ENCODE measurements at regions not wholly inside any gene's neighbourhood (a gene's known extent, or its start where the extent isn't known, plus 50 kb on each side); places are given as distances from the start of the nearest gene placed in this dataset.

GRCh38 chr10:31683682-31684081, 244.9 kb downstream of the ARHGAP12 start:
- intact Hi-C loops (cut with DNase I): no loop called here
- no peak overlapping the region for H3K9ac ChIP-seq (ENCODE audit: low read length in 3 of 3)
- no peaks in the 10 kb centered on the region for H3K27me3 ChIP-seq (ENCODE audit: control insufficient read depth, insufficient read depth, low read length)
- no peak overlapping the region for H3K27ac ChIP-seq (ENCODE audit: low read depth in 2 of 2, low read length in 2 of 2)
- H3K4me3 ChIP-seq (ENCODE audit: low read length in 3 of 3): no peak overlapping the region
- H3K36me3 ChIP-seq (ENCODE audit: control insufficient read depth in 2 of 3, insufficient read depth in 3 of 3, low read length in 3 of 3): no peaks in the 10 kb centered on the region
- no peak for DNase-seq
- no peaks in the 10 kb centered on the region for H3K4me1 ChIP-seq (ENCODE audit: control insufficient read depth in 2 of 3, insufficient read depth in 2 of 3, low read depth in 1 of 3, low read length in 3 of 3)
- no peak for FAIRE-seq
- TF ChIP-seq, protein P1, sequence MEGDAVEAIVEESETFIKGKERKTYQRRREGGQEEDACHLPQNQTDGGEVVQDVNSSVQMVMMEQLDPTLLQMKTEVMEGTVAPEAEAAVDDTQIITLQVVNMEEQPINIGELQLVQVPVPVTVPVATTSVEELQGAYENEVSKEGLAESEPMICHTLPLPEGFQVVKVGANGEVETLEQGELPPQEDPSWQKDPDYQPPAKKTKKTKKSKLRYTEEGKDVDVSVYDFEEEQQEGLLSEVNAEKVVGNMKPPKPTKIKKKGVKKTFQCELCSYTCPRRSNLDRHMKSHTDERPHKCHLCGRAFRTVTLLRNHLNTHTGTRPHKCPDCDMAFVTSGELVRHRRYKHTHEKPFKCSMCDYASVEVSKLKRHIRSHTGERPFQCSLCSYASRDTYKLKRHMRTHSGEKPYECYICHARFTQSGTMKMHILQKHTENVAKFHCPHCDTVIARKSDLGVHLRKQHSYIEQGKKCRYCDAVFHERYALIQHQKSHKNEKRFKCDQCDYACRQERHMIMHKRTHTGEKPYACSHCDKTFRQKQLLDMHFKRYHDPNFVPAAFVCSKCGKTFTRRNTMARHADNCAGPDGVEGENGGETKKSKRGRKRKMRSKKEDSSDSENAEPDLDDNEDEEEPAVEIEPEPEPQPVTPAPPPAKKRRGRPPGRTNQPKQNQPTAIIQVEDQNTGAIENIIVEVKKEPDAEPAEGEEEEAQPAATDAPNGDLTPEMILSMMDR (IDR thresholded peaks at IDR 0.05; ENCODE audit: borderline replicate concordance, extremely low read depth, insufficient read depth): no peak
- peaks cover 0 to 19% (median 4%) of the 10 kb centered on the region in 3 donors for H3K9me3 ChIP-seq (ENCODE audit: control insufficient read depth in 2 of 3, insufficient read depth in 1 of 3, low read length in 3 of 3)

GRCh38 chr10:31679936-31680335, 248.7 kb downstream of the ARHGAP12 start:
- Histone ChIP-seq H3K4me3 (ENCODE audit: low read length in 3 of 3) (no peak overlapping the region), H3K9me3 (ENCODE audit: control insufficient read depth in 2 of 3, insufficient read depth in 1 of 3, low read length in 3 of 3) (peaks cover 0 to 34% (median 4%) of the 10 kb centered on the region in 3 donors), H3K36me3 (ENCODE audit: control insufficient read depth in 2 of 3, insufficient read depth in 3 of 3, low read length in 3 of 3) (no peaks in the 10 kb centered on the region), H3K4me1 (ENCODE audit: control insufficient read depth in 2 of 3, insufficient read depth in 2 of 3, low read depth in 1 of 3, low read length in 3 of 3) (no peaks in the 10 kb centered on the region), H3K27me3 (ENCODE audit: control insufficient read depth, insufficient read depth, low read length) (no peaks in the 10 kb centered on the region), H3K9ac (ENCODE audit: low read length in 3 of 3) (no peak overlapping the region), H3K27ac (ENCODE audit: low read depth in 2 of 2, low read length in 2 of 2) (no peak overlapping the region)
- intact Hi-C loops (cut with DNase I): no loop called here
- TF ChIP-seq, protein P1 (IDR thresholded peaks at IDR 0.05; ENCODE audit: borderline replicate concordance, extremely low read depth, insufficient read depth): no peak
- FAIRE-seq (no peak), DNase-seq (no peak)

DNA sequence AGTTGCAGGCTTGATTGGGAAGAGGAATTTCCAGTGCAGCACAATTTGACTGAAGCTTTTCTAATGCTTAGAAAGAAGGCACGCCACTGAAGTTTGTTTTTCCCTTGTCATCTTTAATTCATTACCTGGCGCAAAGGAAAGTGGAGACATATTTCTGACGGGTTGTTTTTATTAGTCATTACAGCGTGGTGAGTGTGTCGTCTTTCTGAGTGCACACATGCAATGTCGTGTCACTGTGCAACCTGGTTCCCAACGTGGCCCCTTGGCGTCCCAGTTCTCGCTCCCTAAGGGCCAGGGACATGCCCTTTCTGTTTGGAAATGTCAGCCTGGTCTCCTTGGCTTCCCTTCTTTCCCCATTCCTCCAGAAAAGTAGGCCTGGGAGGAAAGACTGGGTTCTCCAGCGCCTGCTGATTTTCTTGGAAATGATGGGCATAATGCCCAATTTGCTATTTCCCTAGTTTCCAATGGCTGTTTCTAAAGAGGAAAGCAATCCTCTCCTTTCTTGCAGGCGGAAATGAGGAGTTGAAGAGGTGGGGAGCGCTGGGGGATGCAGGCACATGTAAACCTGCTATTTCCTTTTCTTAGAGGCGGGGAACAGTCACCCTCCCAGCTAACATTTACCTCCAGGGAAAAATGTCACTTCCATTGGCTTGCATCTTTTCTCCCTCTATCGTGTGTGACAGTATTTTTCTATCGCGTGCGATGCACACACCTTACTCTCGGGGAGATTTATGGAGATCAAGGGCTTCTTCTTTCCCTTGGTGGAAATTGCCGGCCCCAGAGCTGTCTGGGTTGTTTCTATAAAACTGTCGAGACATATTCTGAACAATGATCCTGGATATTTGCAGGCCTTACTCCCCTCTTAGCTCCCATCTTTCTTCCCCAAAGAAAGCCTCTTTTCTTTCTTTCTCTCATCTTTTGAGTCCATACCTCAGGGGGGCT, 249.8 kb downstream of the ARHGAP12 start:
- FAIRE-seq (no peak), DNase-seq (peak in 1 of 5 donors; percentile 42)
- Histone ChIP-seq H3K9me3 (ENCODE audit: control insufficient read depth in 2 of 3, insufficient read depth in 1 of 3, low read length in 3 of 3) (peaks cover 0 to 41% (median 4%) of the 10 kb centered on the region in 3 donors), H3K9ac (ENCODE audit: low read length in 3 of 3) (no peak overlapping the region), H3K27me3 (ENCODE audit: control insufficient read depth, insufficient read depth, low read length) (no peaks in the 10 kb centered on the region), H3K4me1 (ENCODE audit: control insufficient read depth in 2 of 3, insufficient read depth in 2 of 3, low read depth in 1 of 3, low read length in 3 of 3) (no peaks in the 10 kb centered on the region), H3K36me3 (ENCODE audit: control insufficient read depth in 2 of 3, insufficient read depth in 3 of 3, low read length in 3 of 3) (no peaks in the 10 kb centered on the region), H3K27ac (ENCODE audit: low read depth in 2 of 2, low read length in 2 of 2) (no peak overlapping the region), H3K4me3 (ENCODE audit: low read length in 3 of 3) (no peak overlapping the region)
- intact Hi-C loops (cut with DNase I): no loop called here
- TF ChIP-seq, protein P1 (IDR thresholded peaks at IDR 0.05; ENCODE audit: borderline replicate concordance, extremely low read depth, insufficient read depth): no peak
